GM12891 (cell line): ENCODE measurements at regions not wholly inside any gene's neighbourhood (a gene's known extent, or its start where the extent isn't known, plus 50 kb on each side); places are given as distances from the start of the nearest gene placed in this dataset.

Source experiments
- POLR2A ChIP-seq: IDR thresholded peaks from 2 replicates; pipeline ENCODE4 v1.6.1; 2011; ENCODE audit warnings: low read depth, low read length, control low read depth
- POLR2AphosphoS5 ChIP-seq: IDR thresholded peaks from 2 replicates; pipeline ENCODE4 v1.6.1; 2011; ENCODE audit warnings: low read depth, low read length, control low read depth
- POU2F2 ChIP-seq: IDR thresholded peaks from 2 replicates; pipeline ENCODE4 v1.6.1; 2011; ENCODE audit warnings: low read depth, mild to moderate bottlenecking, control low read depth, low read length, moderate library complexity
- TAF1 ChIP-seq: IDR thresholded peaks from 2 replicates; pipeline ENCODE4 v1.6.1; 2011; ENCODE audit warnings: low read depth, low read length, control low read depth

DNA sequence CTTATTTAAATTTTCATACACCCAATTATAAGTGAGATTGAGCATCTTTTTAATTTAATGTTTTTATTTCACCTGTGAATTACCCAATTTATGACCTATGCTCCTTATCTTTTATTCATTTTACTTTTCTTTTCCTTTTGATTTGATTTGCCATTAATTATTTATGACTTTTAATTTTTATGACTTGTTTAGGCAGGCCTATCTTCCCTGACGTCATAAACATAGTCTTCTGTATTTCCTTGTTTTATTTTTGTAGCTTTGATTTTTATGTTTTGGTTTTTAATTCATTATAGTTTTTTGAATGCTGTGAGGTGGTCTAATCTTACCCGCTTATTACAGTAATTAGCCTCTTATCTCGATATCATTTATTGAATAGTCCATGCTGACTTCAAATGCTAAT, 467.1 kb upstream of the FAR2 start:
- no peak for TF ChIP-seq POLR2A
- TF ChIP-seq POLR2AphosphoS5: no peak
- TF ChIP-seq TAF1: no peak
- TF ChIP-seq POU2F2: no peak
